ENCODE measurements at regions not wholly inside any gene's neighbourhood (a gene's known extent, or its start where the extent isn't known, plus 50 kb on each side); places are given as distances from the start of the nearest gene placed in this dataset.

DNA sequence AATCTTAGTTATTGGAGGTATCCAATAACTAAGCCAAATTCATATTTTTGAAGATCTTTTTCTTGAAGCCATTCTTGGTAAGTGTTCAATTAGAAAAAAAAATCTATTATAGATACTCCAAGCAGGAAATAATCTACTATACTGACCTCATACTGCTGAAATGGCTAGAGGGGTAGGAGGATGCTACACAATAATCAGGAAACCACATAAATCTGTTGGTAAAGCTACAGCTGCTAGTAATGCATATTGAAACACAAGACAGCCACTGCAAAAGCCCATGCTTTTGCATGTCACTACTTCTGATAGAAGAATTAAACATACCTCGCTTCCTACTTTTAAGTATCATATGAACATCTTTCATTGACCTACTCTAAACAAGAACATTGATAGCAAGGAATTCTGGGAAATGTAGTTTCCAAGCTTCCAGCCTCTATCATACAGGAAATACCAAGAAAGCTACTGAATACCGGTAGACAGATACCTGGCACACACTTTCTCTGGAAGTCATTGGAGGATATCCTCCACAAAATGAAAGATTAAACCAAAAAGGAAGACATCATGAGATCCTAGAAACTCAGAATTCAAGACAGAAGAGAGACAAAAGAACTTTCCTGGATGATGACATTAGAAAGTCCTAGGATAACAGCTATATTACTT lies 103.0 kb upstream of the VAV3 start:
- WGBS (ENCODE audit: insufficient coverage): 40% methylated on average over 1 of the region's 2 CpGs
- Histone ChIP-seq H3K4me1 (ENCODE audit: control insufficient read depth, insufficient read depth, low read length) (no peaks in the 10 kb centered on the region), H3K36me3 (ENCODE audit: control insufficient read depth, insufficient read depth, low read length) (no peaks in the 10 kb centered on the region), H3K27me3 (ENCODE audit: control insufficient read depth, insufficient read depth, low read length) (no peaks in the 10 kb centered on the region), H3K27ac (ENCODE audit: low read depth, low read length) (no peak overlapping the region), H3K4me3 (ENCODE audit: low read depth, low read length) (no peak overlapping the region), H3K9me3 (ENCODE audit: control insufficient read depth, insufficient read depth, low read length) (peaks cover under 1% of the 10 kb centered on the region)
- DNase-seq (ENCODE audit: low read depth in 4 of 6, low spot score in 6 of 6): no peak

DNA sequence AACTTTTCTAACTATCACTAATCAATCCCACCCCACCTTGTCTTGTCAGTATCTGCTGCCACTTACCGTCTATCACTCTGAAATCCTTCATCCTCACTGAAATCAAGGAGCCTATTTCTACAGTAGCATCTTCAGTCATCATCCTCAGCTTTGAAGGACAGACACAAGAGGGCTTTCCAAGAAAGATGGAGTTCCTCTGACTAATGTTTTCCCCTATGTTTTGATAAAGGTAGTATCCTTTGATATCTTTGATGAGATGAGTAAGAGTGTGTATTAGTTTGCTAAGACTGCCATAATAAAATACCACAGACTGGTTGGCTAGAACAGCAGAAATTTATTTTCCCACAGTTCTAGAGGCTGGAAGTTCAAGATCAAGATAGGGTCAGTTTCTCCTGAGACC lies 101.8 kb upstream of the VAV3 start:
- no peaks in the 10 kb centered on the region for H3K36me3 ChIP-seq (ENCODE audit: control insufficient read depth, insufficient read depth, low read length)
- H3K9me3 ChIP-seq (ENCODE audit: control insufficient read depth, insufficient read depth, low read length): peaks cover 3% of the 10 kb centered on the region
- no peaks in the 10 kb centered on the region for H3K4me1 ChIP-seq (ENCODE audit: control insufficient read depth, insufficient read depth, low read length)
- no peaks in the 10 kb centered on the region for H3K27me3 ChIP-seq (ENCODE audit: control insufficient read depth, insufficient read depth, low read length)
- H3K4me3 ChIP-seq (ENCODE audit: low read depth, low read length): no peak overlapping the region
- H3K27ac ChIP-seq (ENCODE audit: low read depth, low read length): no peak overlapping the region
- WGBS (ENCODE audit: insufficient coverage): 100% methylated on average over 1 of the region's 1 CpG
- no peak for DNase-seq (ENCODE audit: low read depth in 4 of 6, low spot score in 6 of 6)

- no peak for DNase-seq (ENCODE audit: low read depth in 4 of 6, low spot score in 6 of 6)
- Histone ChIP-seq H3K9me3 (ENCODE audit: control insufficient read depth, insufficient read depth, low read length) (peaks cover 3% of the 10 kb centered on the region), H3K27ac (ENCODE audit: low read depth, low read length) (no peak overlapping the region), H3K27me3 (ENCODE audit: control insufficient read depth, insufficient read depth, low read length) (no peaks in the 10 kb centered on the region), H3K4me3 (ENCODE audit: low read depth, low read length) (no peak overlapping the region), H3K36me3 (ENCODE audit: control insufficient read depth, insufficient read depth, low read length) (no peaks in the 10 kb centered on the region), H3K4me1 (ENCODE audit: control insufficient read depth, insufficient read depth, low read length) (no peaks in the 10 kb centered on the region)
- WGBS (ENCODE audit: insufficient coverage): no CpG with 5 or more reads among the region's 1 CpG
Measured at GRCh38 chr1:108064255-108064654, 99.3 kb upstream of the VAV3 start.

GRCh38 chr1:108063703-108064102 lies 98.7 kb upstream of the VAV3 start:
- Histone ChIP-seq H3K27ac (ENCODE audit: low read depth, low read length) (no peak overlapping the region), H3K4me3 (ENCODE audit: low read depth, low read length) (no peak overlapping the region), H3K4me1 (ENCODE audit: control insufficient read depth, insufficient read depth, low read length) (no peaks in the 10 kb centered on the region), H3K27me3 (ENCODE audit: control insufficient read depth, insufficient read depth, low read length) (no peaks in the 10 kb centered on the region), H3K36me3 (ENCODE audit: control insufficient read depth, insufficient read depth, low read length) (no peaks in the 10 kb centered on the region), H3K9me3 (ENCODE audit: control insufficient read depth, insufficient read depth, low read length) (peaks cover 3% of the 10 kb centered on the region)
- no peak for DNase-seq (ENCODE audit: low read depth in 4 of 6, low spot score in 6 of 6)
- no CpG with 5 or more reads among the region's 1 CpG for WGBS (ENCODE audit: insufficient coverage)

GRCh38 chr1:108059945-108060344 lies 95.0 kb upstream of the VAV3 start:
- Histone ChIP-seq H3K36me3 (ENCODE audit: control insufficient read depth, insufficient read depth, low read length) (no peaks in the 10 kb centered on the region), H3K27me3 (ENCODE audit: control insufficient read depth, insufficient read depth, low read length) (no peaks in the 10 kb centered on the region), H3K9me3 (ENCODE audit: control insufficient read depth, insufficient read depth, low read length) (peaks cover 3% of the 10 kb centered on the region), H3K27ac (ENCODE audit: low read depth, low read length) (no peak overlapping the region), H3K4me3 (ENCODE audit: low read depth, low read length) (no peak overlapping the region), H3K4me1 (ENCODE audit: control insufficient read depth, insufficient read depth, low read length) (no peaks in the 10 kb centered on the region)
- no peak for DNase-seq (ENCODE audit: low read depth in 4 of 6, low spot score in 6 of 6)
- WGBS (ENCODE audit: insufficient coverage): no CpG with 5 or more reads among the region's 2 CpGs

DNA sequence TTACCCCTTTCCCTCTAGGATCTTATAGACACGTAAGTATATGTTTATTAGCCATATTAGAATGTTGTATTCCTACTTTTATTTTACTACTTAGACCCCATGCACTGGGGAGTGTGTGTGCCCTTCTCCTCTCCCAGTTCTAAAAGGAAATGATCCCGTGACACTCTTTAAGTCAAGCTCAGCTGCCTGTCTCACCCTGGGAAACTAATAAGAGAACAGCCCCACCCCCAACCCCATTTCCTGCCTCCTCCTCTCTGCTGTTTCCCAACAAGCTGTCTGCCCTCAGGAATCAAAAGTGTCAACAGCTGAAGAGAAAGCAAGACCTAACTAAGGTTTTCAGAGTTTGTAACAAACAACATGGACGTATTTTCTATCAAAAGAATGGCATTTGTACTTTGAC lies 92.6 kb upstream of the VAV3 start:
- Histone ChIP-seq H3K4me1 (ENCODE audit: control insufficient read depth, insufficient read depth, low read length) (peaks cover under 1% of the 10 kb centered on the region), H3K36me3 (ENCODE audit: control insufficient read depth, insufficient read depth, low read length) (no peaks in the 10 kb centered on the region), H3K4me3 (ENCODE audit: low read depth, low read length) (no peak overlapping the region), H3K9me3 (ENCODE audit: control insufficient read depth, insufficient read depth, low read length) (no peaks in the 10 kb centered on the region), H3K27ac (ENCODE audit: low read depth, low read length) (no peak overlapping the region), H3K27me3 (ENCODE audit: control insufficient read depth, insufficient read depth, low read length) (no peaks in the 10 kb centered on the region)
- DNase-seq (ENCODE audit: low read depth in 4 of 6, low spot score in 6 of 6): no peak
- WGBS (ENCODE audit: insufficient coverage): 44% methylated on average over 1 of the region's 3 CpGs

DNA sequence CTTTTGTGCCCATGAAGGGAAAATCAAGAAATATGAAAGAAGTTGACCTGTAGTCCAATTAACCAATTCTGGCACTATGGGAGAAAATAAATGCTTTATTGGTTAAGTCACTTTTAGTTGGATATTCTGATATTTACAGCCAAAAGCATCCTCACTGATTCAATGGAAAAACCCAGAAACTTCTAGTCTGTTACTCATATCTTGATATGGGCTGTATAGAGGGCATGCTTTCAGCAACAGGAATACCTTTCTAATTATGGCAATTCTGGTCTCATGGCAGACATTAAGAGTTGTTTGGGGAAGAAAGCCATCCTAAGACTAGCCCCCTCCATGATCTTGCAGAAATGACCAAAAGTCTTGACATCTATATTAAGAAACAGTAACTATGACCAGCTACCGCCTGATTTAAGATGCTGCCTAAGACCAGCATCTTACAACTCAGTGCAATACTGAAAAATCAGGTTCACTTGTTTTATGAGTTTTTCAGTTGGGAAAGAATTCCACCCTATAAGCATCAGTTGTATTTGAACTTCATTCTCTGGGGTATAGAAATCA lies 91.5 kb upstream of the VAV3 start:
- DNase-seq (ENCODE audit: low read depth in 4 of 6, low spot score in 6 of 6): no peak
- Histone ChIP-seq H3K36me3 (ENCODE audit: control insufficient read depth, insufficient read depth, low read length) (no peaks in the 10 kb centered on the region), H3K27ac (ENCODE audit: low read depth, low read length) (no peak overlapping the region), H3K4me1 (ENCODE audit: control insufficient read depth, insufficient read depth, low read length) (peaks cover 3% of the 10 kb centered on the region), H3K27me3 (ENCODE audit: control insufficient read depth, insufficient read depth, low read length) (no peaks in the 10 kb centered on the region), H3K4me3 (ENCODE audit: low read depth, low read length) (no peak overlapping the region), H3K9me3 (ENCODE audit: control insufficient read depth, insufficient read depth, low read length) (no peaks in the 10 kb centered on the region)
- no CpG with 5 or more reads among the region's 1 CpG for WGBS (ENCODE audit: insufficient coverage)

GRCh38 chr1:108055387-108055786 lies 90.4 kb upstream of the VAV3 start:
- 60% methylated on average over 1 of the region's 2 CpGs for WGBS (ENCODE audit: insufficient coverage)
- Histone ChIP-seq H3K36me3 (ENCODE audit: control insufficient read depth, insufficient read depth, low read length) (no peaks in the 10 kb centered on the region), H3K4me1 (ENCODE audit: control insufficient read depth, insufficient read depth, low read length) (peaks cover 5% of the 10 kb centered on the region), H3K9me3 (ENCODE audit: control insufficient read depth, insufficient read depth, low read length) (no peaks in the 10 kb centered on the region), H3K27ac (ENCODE audit: low read depth, low read length) (no peak overlapping the region), H3K4me3 (ENCODE audit: low read depth, low read length) (no peak overlapping the region), H3K27me3 (ENCODE audit: control insufficient read depth, insufficient read depth, low read length) (no peaks in the 10 kb centered on the region)
- no peak for DNase-seq (ENCODE audit: low read depth in 4 of 6, low spot score in 6 of 6)

- H3K36me3 ChIP-seq (ENCODE audit: control insufficient read depth, insufficient read depth, low read length): no peaks in the 10 kb centered on the region
- no peaks in the 10 kb centered on the region for H3K27me3 ChIP-seq (ENCODE audit: control insufficient read depth, insufficient read depth, low read length)
- WGBS (ENCODE audit: insufficient coverage): no CpG with 5 or more reads among the region's 2 CpGs
- H3K4me1 ChIP-seq (ENCODE audit: control insufficient read depth, insufficient read depth, low read length): peaks cover 9% of the 10 kb centered on the region
- DNase-seq (ENCODE audit: low read depth in 4 of 6, low spot score in 6 of 6): no peak
- no peak overlapping the region for H3K4me3 ChIP-seq (ENCODE audit: low read depth, low read length)
- no peaks in the 10 kb centered on the region for H3K9me3 ChIP-seq (ENCODE audit: control insufficient read depth, insufficient read depth, low read length)
- H3K27ac ChIP-seq (ENCODE audit: low read depth, low read length): no peak overlapping the region
Measured at GRCh38 chr1:108054396-108054795, 89.4 kb upstream of the VAV3 start.

- DNase-seq (ENCODE audit: low read depth in 4 of 6, low spot score in 6 of 6): no peak
- Histone ChIP-seq H3K4me3 (ENCODE audit: low read depth, low read length) (no peak overlapping the region), H3K4me1 (ENCODE audit: control insufficient read depth, insufficient read depth, low read length) (peaks cover 9% of the 10 kb centered on the region), H3K9me3 (ENCODE audit: control insufficient read depth, insufficient read depth, low read length) (no peaks in the 10 kb centered on the region), H3K27me3 (ENCODE audit: control insufficient read depth, insufficient read depth, low read length) (no peaks in the 10 kb centered on the region), H3K27ac (ENCODE audit: low read depth, low read length) (no peak overlapping the region), H3K36me3 (ENCODE audit: control insufficient read depth, insufficient read depth, low read length) (no peaks in the 10 kb centered on the region)
- 70% methylated on average over 4 of the region's 4 CpGs for WGBS (ENCODE audit: insufficient coverage)
Measured at GRCh38 chr1:108053270-108054013, 88.5 kb upstream of the VAV3 start.
